Urinary bladder (tissue), 3 donors: ENCODE measurements at regions not wholly inside any gene's neighbourhood (a gene's known extent, or its start where the extent isn't known, plus 50 kb on each side); places are given as distances from the start of the nearest gene placed in this dataset.
"Not testable (repeated sequence)": the region's sequence is repeated elsewhere in the genome, so short reads cannot be mapped to it uniquely, and the experiment has no call there.

Source experiments
- DNase-seq: peaks from one replicate; pipeline ENCODE4 v3.0.0-alpha.2; 2015; ENCODE audit errors: extremely low spot score
- H3K27ac ChIP-seq: one replicate; pipeline ENCODE4 v1.5.1; 2013; ENCODE audit warnings: low read depth, mild to moderate bottlenecking, moderate library complexity
- H3K36me3 ChIP-seq: one replicate; pipeline ENCODE4 v1.6.1; 2013; ENCODE audit warnings: mild to moderate bottlenecking, moderate library complexity; ENCODE audit not compliant: insufficient read depth
- H3K4me1 ChIP-seq: one replicate; pipeline ENCODE4 v1.6.1; 2013; ENCODE audit warnings: mild to moderate bottlenecking, moderate library complexity; ENCODE audit not compliant: insufficient read depth
- H3K4me3 ChIP-seq: one replicate; pipeline ENCODE4 v1.5.1; 2013; ENCODE audit warnings: low read depth, low read length
- WGBS: extraction: QIAGEN DNeasy Blood & Tissue Kit; methylation state at CpG from one replicate; pipeline ENCODE4 v1.1.7; 2013; 5-methylcytosine and 5-hydroxymethylcytosine counted together
- donor health status: healthy with polysubstance abuse.
- donor health status: healthy.

- WGBS = 86% methylated on average over 6 of the region's 6 CpGs
- Histone ChIP-seq H3K27ac (no peak overlapping the region), H3K4me1 (no peaks in the 10 kb centered on the region), H3K4me3 (no peak overlapping the region), H3K36me3 (no peaks in the 10 kb centered on the region)
- no peak for DNase-seq
Observed at GRCh38 chr10:8302565-8302964, 248.1 kb downstream of the GATA3 start.

GRCh38 chr10:8304861-8305260 is 250.4 kb downstream of the GATA3 start:
- Histone ChIP-seq H3K36me3 (no peaks in the 10 kb centered on the region), H3K4me3 (no peak overlapping the region), H3K27ac (no peak overlapping the region), H3K4me1 (no peaks in the 10 kb centered on the region)
- WGBS = 88% methylated on average over 10 of the region's 10 CpGs
- DNase-seq = no peak

- 86% methylated on average over 9 of the region's 9 CpGs for WGBS
Observed at GRCh38 chr10:8305876-8306652, 251.6 kb downstream of the GATA3 start.

DNA sequence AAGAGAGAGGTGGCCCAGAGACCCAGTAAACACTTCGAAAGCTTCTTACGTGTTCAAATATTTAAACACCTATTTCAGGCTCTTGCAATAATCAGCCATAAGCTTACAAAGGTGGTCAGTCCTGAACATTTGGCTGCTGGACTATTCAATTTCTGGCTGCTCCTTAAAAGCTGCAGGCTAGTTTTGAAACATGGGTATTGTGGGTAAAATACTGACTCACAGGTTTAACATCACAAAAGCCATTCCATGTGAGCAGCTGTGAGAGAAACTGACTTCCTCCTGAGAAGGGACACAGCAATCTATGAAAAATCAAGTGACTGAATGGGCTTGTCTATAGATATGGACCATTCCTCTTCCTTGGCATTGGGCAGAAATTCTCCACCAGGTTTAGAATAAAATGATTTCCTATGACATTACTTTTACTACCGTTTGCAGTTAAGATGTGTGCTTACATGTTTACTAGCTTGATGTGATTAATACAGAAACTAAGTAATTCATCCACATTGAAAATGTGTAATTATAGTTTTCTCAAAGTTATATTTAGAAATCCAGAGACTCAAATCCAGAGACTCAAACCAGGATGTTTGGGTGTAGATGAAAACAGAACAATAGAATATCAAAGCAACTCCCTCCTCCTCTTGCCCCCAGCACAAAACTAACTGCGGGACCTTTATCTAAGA is 252.3 kb downstream of the GATA3 start:
- no peaks in the 10 kb centered on the region for H3K36me3 ChIP-seq
- WGBS = 85% methylated on average over 4 of the region's 4 CpGs
- no peak overlapping the region for H3K4me3 ChIP-seq
- no peak overlapping the region for H3K27ac ChIP-seq
- DNase-seq = no peak
- H3K4me1 ChIP-seq = no peaks in the 10 kb centered on the region

More at GRCh38 chr10:8305876-8306652, 251.6 kb downstream of the GATA3 start:
- Histone ChIP-seq H3K4me1 (no peaks in the 10 kb centered on the region), H3K4me3 (no peak overlapping the region), H3K27ac (no peak overlapping the region), H3K36me3 (no peaks in the 10 kb centered on the region)
- no peak for DNase-seq

GRCh38 chr10:8310930-8311329 is 256.4 kb downstream of the GATA3 start:
- 73% methylated on average over 2 of the region's 2 CpGs for WGBS
- Histone ChIP-seq H3K4me1 (no peaks in the 10 kb centered on the region), H3K36me3 (no peaks in the 10 kb centered on the region), H3K27ac (no peak overlapping the region), H3K4me3 (no peak overlapping the region)
- no peak for DNase-seq

- Histone ChIP-seq H3K4me1 (no peaks in the 10 kb centered on the region), H3K4me3 (no peak overlapping the region), H3K36me3 (no peaks in the 10 kb centered on the region), H3K27ac (no peak overlapping the region)
- DNase-seq = no peak
- WGBS = 93% methylated on average over 2 of the region's 2 CpGs
Observed at GRCh38 chr10:8311526-8312070, 257.1 kb downstream of the GATA3 start.

DNA sequence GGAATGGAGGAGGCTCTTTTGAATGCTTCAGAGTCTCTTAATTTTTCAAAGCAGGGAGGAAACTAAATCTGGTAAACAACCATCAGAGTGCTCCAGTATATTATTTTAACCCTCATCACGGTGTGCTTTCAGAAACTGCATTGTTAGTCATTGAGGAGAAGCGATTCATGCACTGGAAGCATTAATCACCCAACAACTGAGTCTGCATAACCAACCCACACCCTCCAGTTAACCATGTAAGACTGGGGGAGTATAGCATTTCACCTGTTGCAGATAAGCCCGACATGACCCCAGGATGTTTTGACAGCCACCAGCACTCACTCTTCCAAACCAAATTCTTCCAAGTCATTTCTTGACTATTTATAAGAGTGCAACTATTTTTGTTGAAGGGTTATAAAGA is 257.6 kb downstream of the GATA3 start:
- Histone ChIP-seq H3K27ac (no peak overlapping the region), H3K36me3 (no peaks in the 10 kb centered on the region), H3K4me3 (no peak overlapping the region), H3K4me1 (no peaks in the 10 kb centered on the region)
- no peak for DNase-seq
- WGBS = 79% methylated on average over 3 of the region's 3 CpGs

- no peak for DNase-seq
- no peak overlapping the region for H3K4me3 ChIP-seq
- no peaks in the 10 kb centered on the region for H3K4me1 ChIP-seq
- 25% methylated on average over 9 of the region's 9 CpGs for WGBS
- H3K36me3 ChIP-seq = no peaks in the 10 kb centered on the region
- no peak overlapping the region for H3K27ac ChIP-seq
Observed at GRCh38 chr10:8312781-8313180, 258.3 kb downstream of the GATA3 start.

DNA sequence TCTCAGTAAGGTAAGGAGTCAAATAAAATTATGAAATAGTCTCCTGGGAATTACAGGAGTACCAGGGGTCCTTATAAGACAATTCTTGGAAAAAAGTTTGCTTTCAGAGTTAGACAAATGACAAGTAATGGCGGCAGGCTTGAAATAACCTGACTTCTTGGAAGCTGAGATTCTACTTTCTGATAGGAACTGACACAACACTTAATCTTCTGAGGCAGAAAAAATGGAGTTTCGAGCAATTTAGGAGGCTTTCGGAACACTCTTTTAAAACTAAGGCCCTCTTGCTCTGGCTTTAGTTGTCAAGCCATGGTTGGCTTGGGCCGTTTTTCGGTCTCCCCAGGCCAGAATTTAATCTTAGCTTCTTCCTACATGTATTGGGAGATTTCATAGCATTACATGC is 260.0 kb downstream of the GATA3 start:
- WGBS = 91% methylated on average over 5 of the region's 5 CpGs
- Histone ChIP-seq H3K4me1 (no peaks in the 10 kb centered on the region), H3K27ac (no peak overlapping the region), H3K4me3 (no peak overlapping the region), H3K36me3 (no peaks in the 10 kb centered on the region)
- no peak for DNase-seq

GRCh38 chr10:8315619-8316021 is 261.1 kb downstream of the GATA3 start:
- Histone ChIP-seq H3K36me3 (no peaks in the 10 kb centered on the region), H3K27ac (no peak overlapping the region), H3K4me1 (no peaks in the 10 kb centered on the region), H3K4me3 (no peak overlapping the region)
- 78% methylated on average over 1 of the region's 1 CpG for WGBS
- DNase-seq = no peak

GRCh38 chr10:8316284-8316683 is 261.8 kb downstream of the GATA3 start:
- no peak overlapping the region for H3K27ac ChIP-seq
- DNase-seq = no peak
- no peak overlapping the region for H3K4me3 ChIP-seq
- H3K36me3 ChIP-seq = no peaks in the 10 kb centered on the region
- WGBS = 79% methylated on average over 6 of the region's 6 CpGs
- no peaks in the 10 kb centered on the region for H3K4me1 ChIP-seq

DNA sequence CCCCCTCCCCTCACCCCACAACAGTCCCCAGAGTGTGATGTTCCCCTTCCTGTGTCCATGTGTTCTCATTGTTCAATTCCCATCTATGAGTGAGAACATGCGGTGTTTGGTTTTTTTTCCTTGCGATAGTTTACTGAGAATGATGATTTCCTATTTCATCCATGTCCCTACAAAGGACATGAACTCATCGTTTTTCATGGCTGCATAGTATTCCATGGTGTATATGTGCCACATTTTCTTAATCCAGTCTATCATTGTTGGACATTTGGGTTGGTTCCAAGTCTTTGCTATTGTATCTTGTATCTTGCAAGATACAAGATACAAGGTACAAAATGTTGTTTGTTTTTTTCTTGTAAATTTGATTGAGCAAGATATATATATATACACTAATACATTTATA is 263.9 kb downstream of the GATA3 start:
- WGBS = 92% methylated on average over 3 of the region's 3 CpGs
- not testable (repeated sequence) for H3K4me1 ChIP-seq, H3K27ac ChIP-seq, H3K4me3 ChIP-seq, DNase-seq, H3K36me3 ChIP-seq

DNA sequence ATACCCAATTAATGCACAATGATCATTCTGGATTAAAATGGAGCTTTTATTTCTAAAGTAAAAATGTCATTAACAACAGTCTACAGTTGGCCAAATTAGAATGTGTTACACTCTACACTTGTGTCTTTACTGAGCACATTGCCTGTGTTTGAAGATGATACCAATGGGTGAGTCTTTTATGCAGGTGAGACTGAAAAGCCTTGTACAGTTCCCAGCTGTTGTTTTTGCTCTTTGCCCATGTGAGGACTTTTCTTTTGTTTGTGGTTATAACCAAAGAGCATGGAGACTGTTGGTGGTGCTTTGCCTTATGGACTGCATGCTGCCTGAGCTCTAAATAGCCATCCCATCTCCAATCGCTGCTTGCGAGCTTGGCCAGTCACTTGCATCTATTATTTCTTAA is 264.5 kb downstream of the GATA3 start:
- H3K4me3 ChIP-seq = no peak overlapping the region

DNA sequence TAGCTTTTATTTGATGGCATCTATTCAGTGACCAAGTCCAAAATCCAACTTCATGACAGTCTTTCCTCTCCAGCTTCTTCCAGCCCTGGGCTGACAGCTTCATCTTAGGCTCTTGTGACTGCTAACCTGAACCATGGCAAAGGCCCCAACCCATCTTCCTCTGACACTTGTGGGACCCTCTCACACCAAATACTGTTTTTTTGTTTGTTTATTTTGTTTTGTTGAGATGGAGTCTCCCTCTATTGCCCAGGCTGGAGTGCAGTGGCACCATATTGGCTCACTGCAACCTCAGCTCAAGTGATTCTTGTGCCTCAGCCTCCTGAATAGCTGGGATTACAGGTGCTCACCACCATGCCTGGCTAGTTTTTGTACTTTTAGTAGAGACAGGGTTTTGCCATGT is 265.2 kb downstream of the GATA3 start:
- H3K4me1 ChIP-seq = peaks cover 2% of the 10 kb centered on the region

More for the DNA sequence above, 264.5 kb downstream of the GATA3 start:
- Histone ChIP-seq H3K36me3 (no peaks in the 10 kb centered on the region), H3K27ac (no peak overlapping the region), H3K4me1 (peaks cover 2% of the 10 kb centered on the region)
- DNase-seq = no peak
- WGBS = 92% methylated on average over 2 of the region's 2 CpGs

More for the DNA sequence above, 265.2 kb downstream of the GATA3 start:
- no peak for DNase-seq
- Histone ChIP-seq H3K36me3 (no peaks in the 10 kb centered on the region), H3K27ac (no peak overlapping the region), H3K4me3 (no peak overlapping the region)
